Naive thymus-derived CD4-positive, alpha-beta T cell (primary cell): ENCODE measurements at regions not wholly inside any gene's neighbourhood (a gene's known extent, or its start where the extent isn't known, plus 50 kb on each side); places are given as distances from the start of the nearest gene placed in this dataset.

Source experiments
- ATAC-seq: fragments of 150-1000 bp; cut with Tn5 transposase; 2 replicates; pipeline ENCODE4 v1.10.0; 2021; ENCODE audit warnings: mild to moderate bottlenecking, moderate library complexity
- CTCF ChIA-PET: fragments of 350-600 bp; sonication (Branson Sonifier 250); formaldehyde crosslinking; loops from one replicate; lab custom pipeline; 2021; ENCODE audit warnings: antibody characterized with exemption; lab: Charles Lee
- POLR2A ChIA-PET: fragments of 350-600 bp; sonication (Branson Sonifier 250); formaldehyde crosslinking; loops from one replicate; lab custom pipeline; 2021; ENCODE audit warnings: antibody characterized with exemption, inconsistent platforms; lab: Charles Lee
- DNase-seq, 9 donors: peaks; one replicate each; pipeline versions ENCODE4 v3.0.0 to v3.0.0-alpha.2; 2020 to 2022; ENCODE audit warnings: mixed read lengths in 1 of 9
- H3K27ac ChIP-seq: one replicate; pipeline ENCODE4 v1.7.0; 2013; ENCODE audit warnings: mild to moderate bottlenecking, low read depth, low read length, moderate library complexity
- H3K27me3 ChIP-seq, 2 donors: one replicate each; pipeline ENCODE4 v1.7.0; 2013; ENCODE audit warnings: low read length in 2 of 2, mild to moderate bottlenecking in 2 of 2, moderate library complexity in 2 of 2; ENCODE audit not compliant: control insufficient read depth in 2 of 2, insufficient read depth in 2 of 2
- H3K36me3 ChIP-seq, 3 experiments: 1 replicate in 2 of 3; 2 replicates in 1 of 3; pipeline ENCODE4 v1.7.0; 2013; ENCODE audit warnings: low read length in 3 of 3, mild to moderate bottlenecking in 3 of 3, moderate library complexity in 1 of 3; ENCODE audit not compliant: insufficient read depth in 3 of 3, control insufficient read depth in 2 of 3
- H3K4me1 ChIP-seq, 2 donors: one replicate each; pipeline ENCODE4 v1.7.0; 2013; ENCODE audit warnings: low read length in 2 of 2, mild to moderate bottlenecking in 2 of 2, moderate library complexity in 1 of 2; ENCODE audit not compliant: control insufficient read depth in 2 of 2, insufficient read depth in 2 of 2
- H3K4me3 ChIP-seq: 2 replicates; pipeline ENCODE4 v1.7.0; 2013; ENCODE audit warnings: mild to moderate bottlenecking, low read length
- H3K9me3 ChIP-seq, 3 experiments: 1 replicate in 2 of 3; 2 replicates in 1 of 3; pipeline ENCODE4 v1.7.0; 2013; ENCODE audit warnings: low read length in 3 of 3; ENCODE audit not compliant: control insufficient read depth in 2 of 3
- H3K27ac Mint-ChIP-seq, 9 donors: one replicate each; pipeline ENCODE4 v1.8.0; 2020 to 2022; ENCODE audit warnings: mixed read lengths in 9 of 9, mild to moderate bottlenecking in 8 of 9, moderate library complexity in 5 of 9, inconsistent platforms in 2 of 9
- H3K27me3 Mint-ChIP-seq, 5 donors: one replicate each; pipeline ENCODE4 v1.8.0; 2021 to 2022; ENCODE audit warnings: mixed read lengths in 5 of 5, mild to moderate bottlenecking in 1 of 5
- H3K36me3 Mint-ChIP-seq, 5 donors: one replicate each; pipeline ENCODE4 v1.8.0; 2020 to 2022; ENCODE audit warnings: mixed read lengths in 5 of 5, mild to moderate bottlenecking in 3 of 5, inconsistent platforms in 1 of 5
- H3K4me1 Mint-ChIP-seq, 7 donors: one replicate each; pipeline ENCODE4 v1.8.0; 2020 to 2022; ENCODE audit warnings: mixed read lengths in 7 of 7, mild to moderate bottlenecking in 3 of 7, inconsistent platforms in 1 of 7
- H3K4me3 Mint-ChIP-seq, 10 donors: one replicate each; pipeline ENCODE4 v1.8.0; 2020 to 2022; ENCODE audit warnings: mild to moderate bottlenecking in 10 of 10, mixed read lengths in 10 of 10, moderate library complexity in 6 of 10, inconsistent platforms in 2 of 10
- H3K9me3 Mint-ChIP-seq, 11 donors: one replicate each; pipeline ENCODE4 v1.8.0; 2020 to 2022; ENCODE audit warnings: mixed read lengths in 11 of 11, mild to moderate bottlenecking in 4 of 11, inconsistent platforms in 1 of 11, moderate library complexity in 1 of 11
- intact Hi-C, 2 donors: fragments of 100-400 bp; cut with micrococcal nuclease; formaldehyde crosslinking; loops; one replicate each; pipeline ENCODE4 v1.15.1; 2023

DNA sequence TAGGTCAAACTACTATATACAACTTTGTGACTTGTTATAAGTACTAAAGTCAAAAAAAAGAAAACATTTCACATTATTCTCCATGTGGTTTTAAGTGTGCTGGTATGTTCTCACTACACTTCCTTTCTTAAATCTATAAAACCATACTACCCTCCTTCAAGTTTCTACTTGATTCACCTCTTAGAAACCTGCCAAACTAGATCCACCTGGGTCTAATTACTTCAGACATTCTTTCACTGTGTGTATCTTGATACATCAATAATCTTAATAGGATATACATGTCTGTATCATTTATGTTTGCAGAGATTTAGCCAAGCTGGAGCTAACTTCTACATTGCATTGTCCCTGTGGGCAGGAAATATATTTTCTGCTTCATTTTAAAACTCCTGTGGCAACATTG lies 1012.6 kb downstream of the EFNA5 start:
- Histone ChIP-seq H3K36me3 (no peaks in the 10 kb centered on the region), H3K27me3 (no peaks in the 10 kb centered on the region), H3K4me3 (no peak overlapping the region), H3K9me3 (no peaks in the 10 kb centered on the region), H3K4me1 (no peaks in the 10 kb centered on the region), H3K27ac (no peak overlapping the region)
- ATAC-seq: no peak
- intact Hi-C loops: no loop called here
- CTCF ChIA-PET: no interaction called here
- peaks cover 3 to 17% (median 7%) of the 10 kb centered on the region in 11 donors for H3K9me3 Mint-ChIP-seq
- H3K4me3 Mint-ChIP-seq: no peak overlapping the region
- POLR2A ChIA-PET: no interaction called here
- H3K27ac Mint-ChIP-seq: no peak overlapping the region
- no peak for DNase-seq
- H3K27me3 Mint-ChIP-seq: no peaks in the 10 kb centered on the region
- H3K36me3 Mint-ChIP-seq: no peaks in the 10 kb centered on the region
- H3K4me1 Mint-ChIP-seq: no peaks in the 10 kb centered on the region

DNA sequence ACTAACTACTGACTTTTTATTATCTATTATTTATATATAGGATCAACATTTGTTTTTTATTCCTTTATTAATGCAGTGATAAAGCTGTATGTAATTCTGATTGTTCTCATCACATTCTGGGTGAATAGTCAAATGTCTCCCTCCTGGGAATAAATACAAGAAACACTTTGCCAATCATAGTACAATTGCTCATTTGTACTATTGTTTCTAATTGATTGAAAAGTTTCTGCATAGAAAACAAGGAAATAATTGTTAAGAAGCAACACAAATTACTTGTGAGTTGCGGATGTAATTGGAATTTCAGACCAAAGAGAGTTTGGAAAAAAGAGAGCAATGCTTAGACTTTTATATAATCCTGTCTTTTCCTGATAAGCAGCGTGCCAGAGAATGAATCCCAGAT lies 1013.9 kb downstream of the EFNA5 start:
- CTCF ChIA-PET: no interaction called here

DNA sequence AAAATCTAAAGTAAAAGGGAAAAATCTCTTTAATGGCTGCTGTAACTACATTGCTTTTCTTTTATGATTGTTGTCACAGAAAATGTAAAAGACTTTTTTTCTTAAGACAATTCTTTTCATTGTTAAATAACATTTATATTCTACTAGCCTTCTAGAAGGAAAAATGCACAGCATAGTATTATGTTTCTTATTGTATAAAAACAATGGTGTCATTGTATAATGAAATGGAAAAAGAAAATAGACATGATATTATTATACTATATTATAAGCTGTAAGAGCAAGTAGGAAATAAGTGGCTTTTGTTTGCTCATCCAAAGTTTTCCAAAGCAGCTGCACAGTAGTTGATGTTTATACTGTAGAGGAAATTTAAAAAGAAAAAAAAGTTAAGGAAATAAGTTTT lies 1021.7 kb downstream of the EFNA5 start:
- intact Hi-C loops: no loop called here
- Mint-ChIP-seq H3K27ac (no peak overlapping the region), H3K4me1 (peaks cover 0 to 2% (median 0%) of the 10 kb centered on the region in 7 donors), H3K36me3 (no peaks in the 10 kb centered on the region), H3K9me3 (peaks cover 0 to 24% (median 6%) of the 10 kb centered on the region in 11 donors), H3K4me3 (no peak overlapping the region), H3K27me3 (no peaks in the 10 kb centered on the region)
- no peaks in the 10 kb centered on the region for H3K9me3 ChIP-seq
- DNase-seq (no peak), ATAC-seq (no peak)
- POLR2A ChIA-PET: no interaction called here
- H3K36me3 ChIP-seq: no peaks in the 10 kb centered on the region
- no peak overlapping the region for H3K27ac ChIP-seq
- no peaks in the 10 kb centered on the region for H3K27me3 ChIP-seq
- H3K4me3 ChIP-seq: no peak overlapping the region
- CTCF ChIA-PET: no interaction called here
- H3K4me1 ChIP-seq: no peaks in the 10 kb centered on the region

More for the DNA sequence above, 1013.9 kb downstream of the EFNA5 start:
- no peak for ATAC-seq
- Mint-ChIP-seq H3K4me3 (no peak overlapping the region), H3K27me3 (no peaks in the 10 kb centered on the region), H3K27ac (no peak overlapping the region), H3K4me1 (no peaks in the 10 kb centered on the region), H3K9me3 (peaks cover 5 to 29% (median 10%) of the 10 kb centered on the region in 11 donors), H3K36me3 (no peaks in the 10 kb centered on the region)
- no peaks in the 10 kb centered on the region for H3K4me1 ChIP-seq
- no peak for DNase-seq
- intact Hi-C loops: no loop called here
- POLR2A ChIA-PET: no interaction called here
- H3K9me3 ChIP-seq: no peaks in the 10 kb centered on the region
- no peak overlapping the region for H3K27ac ChIP-seq
- no peaks in the 10 kb centered on the region for H3K27me3 ChIP-seq
- H3K36me3 ChIP-seq: no peaks in the 10 kb centered on the region
- no peak overlapping the region for H3K4me3 ChIP-seq

DNA sequence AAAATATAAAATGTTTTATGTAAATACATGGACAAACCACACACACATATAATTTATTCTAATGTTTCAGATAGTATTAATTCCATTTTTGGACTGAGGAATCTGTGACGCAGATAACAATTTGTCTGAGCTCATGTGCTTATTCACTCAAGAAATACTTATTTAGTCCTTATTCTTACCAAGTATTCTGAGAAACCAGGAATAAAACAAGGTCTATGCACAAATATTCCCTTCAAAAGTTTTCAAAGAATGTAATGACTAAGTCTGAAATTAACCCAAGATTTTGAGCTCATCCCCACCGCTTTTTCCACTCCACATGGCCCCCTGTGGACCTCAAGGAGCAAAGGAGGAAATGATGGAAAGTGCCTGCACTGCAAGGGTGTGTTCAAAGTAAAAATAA lies 1022.3 kb downstream of the EFNA5 start:
- H3K36me3 ChIP-seq: no peaks in the 10 kb centered on the region
- Mint-ChIP-seq H3K36me3 (no peaks in the 10 kb centered on the region), H3K27ac (no peak overlapping the region), H3K9me3 (peaks cover 0 to 20% (median 5%) of the 10 kb centered on the region in 11 donors), H3K4me3 (no peak overlapping the region), H3K4me1 (peaks cover 0 to 2% (median 0%) of the 10 kb centered on the region in 7 donors), H3K27me3 (no peaks in the 10 kb centered on the region)
- ATAC-seq (no peak), DNase-seq (no peak)
- POLR2A ChIA-PET: no interaction called here
- CTCF ChIA-PET: no interaction called here
- no peaks in the 10 kb centered on the region for H3K27me3 ChIP-seq
- H3K27ac ChIP-seq: no peak overlapping the region
- intact Hi-C loops: no loop called here
- H3K4me1 ChIP-seq: no peaks in the 10 kb centered on the region
- H3K4me3 ChIP-seq: no peak overlapping the region
- H3K9me3 ChIP-seq: no peaks in the 10 kb centered on the region

DNA sequence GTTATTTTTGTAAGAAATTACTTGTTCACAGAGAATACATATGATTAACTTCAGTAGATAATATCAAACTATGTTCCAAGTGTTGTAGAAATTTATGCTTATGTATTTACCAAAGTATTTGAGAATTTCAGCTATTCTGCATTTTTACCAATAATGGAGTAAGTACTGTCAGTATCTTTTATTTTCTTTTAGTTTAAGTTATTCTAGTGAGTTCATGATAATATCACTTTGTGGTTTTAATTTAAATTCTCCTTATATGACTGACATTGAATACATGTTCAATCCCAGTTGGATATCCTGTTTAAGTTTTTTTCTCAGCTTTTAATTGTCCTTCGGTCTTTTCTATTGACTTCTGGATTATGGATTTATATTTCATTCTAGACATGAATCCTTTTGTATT lies 1024.6 kb downstream of the EFNA5 start:
- intact Hi-C loops: no loop called here
- Mint-ChIP-seq H3K36me3 (no peaks in the 10 kb centered on the region), H3K9me3 (peaks cover 0 to 2% (median 0%) of the 10 kb centered on the region in 11 donors), H3K4me3 (no peak overlapping the region), H3K27me3 (no peaks in the 10 kb centered on the region), H3K27ac (no peak overlapping the region), H3K4me1 (no peaks in the 10 kb centered on the region)
- Histone ChIP-seq H3K36me3 (no peaks in the 10 kb centered on the region), H3K4me3 (no peak overlapping the region), H3K27me3 (no peaks in the 10 kb centered on the region), H3K9me3 (no peaks in the 10 kb centered on the region), H3K27ac (no peak overlapping the region), H3K4me1 (no peaks in the 10 kb centered on the region)
- ATAC-seq (no peak), DNase-seq (no peak)
- POLR2A ChIA-PET: no interaction called here
- CTCF ChIA-PET: no interaction called here

DNA sequence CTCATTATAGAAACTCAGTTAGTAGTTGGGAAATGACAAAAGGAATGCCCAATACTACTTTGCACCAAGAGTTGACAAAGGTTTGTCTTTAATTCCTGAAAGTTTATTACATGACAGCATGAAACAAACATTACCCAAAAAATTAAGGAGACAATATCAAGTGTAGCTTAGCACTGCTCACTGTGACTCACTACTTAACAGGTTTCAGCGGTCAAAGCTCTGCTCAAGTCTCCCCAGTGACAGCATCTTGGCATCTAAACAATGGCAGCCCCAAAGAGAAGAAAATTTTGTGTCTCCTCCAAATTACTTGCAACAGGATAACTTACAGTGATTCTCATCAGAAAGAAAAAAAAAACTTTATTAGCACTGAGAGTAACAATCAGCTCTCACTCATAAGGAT lies 1030.2 kb downstream of the EFNA5 start:
- POLR2A ChIA-PET: no interaction called here
- intact Hi-C loops: no loop called here
- peaks cover 0 to 3% (median 0%) of the 10 kb centered on the region in 5 donors for H3K36me3 Mint-ChIP-seq
- no peaks in the 10 kb centered on the region for H3K27me3 Mint-ChIP-seq
- CTCF ChIA-PET: no interaction called here
- Histone ChIP-seq H3K4me1 (no peaks in the 10 kb centered on the region), H3K4me3 (no peak overlapping the region), H3K9me3 (no peaks in the 10 kb centered on the region), H3K27me3 (no peaks in the 10 kb centered on the region), H3K36me3 (no peaks in the 10 kb centered on the region), H3K27ac (no peak overlapping the region)
- DNase-seq (no peak), ATAC-seq (no peak)
- no peaks in the 10 kb centered on the region for H3K4me1 Mint-ChIP-seq
- no peak overlapping the region for H3K4me3 Mint-ChIP-seq
- H3K27ac Mint-ChIP-seq: no peak overlapping the region
- H3K9me3 Mint-ChIP-seq: peaks cover 0 to 15% (median 3%) of the 10 kb centered on the region in 11 donors

DNA sequence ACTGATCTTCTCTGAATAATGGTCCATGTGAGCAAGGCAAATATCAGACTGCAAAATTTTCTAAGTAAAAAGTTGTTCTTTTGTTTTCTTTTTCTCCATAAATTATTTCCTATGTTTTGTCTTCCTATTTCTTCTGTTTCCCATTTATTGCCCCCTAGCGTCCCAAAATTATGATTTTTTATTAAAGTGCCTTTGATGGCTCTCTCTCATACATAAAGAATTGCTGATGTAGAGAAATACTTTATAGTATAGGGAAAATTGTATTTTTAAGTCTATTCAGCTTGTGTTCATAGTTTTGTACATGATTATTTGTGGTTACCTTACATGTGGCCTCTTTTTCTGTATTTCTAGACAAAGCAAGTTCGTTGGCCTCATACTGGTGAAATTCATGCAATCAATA lies 1031.2 kb downstream of the EFNA5 start:
- H3K27ac Mint-ChIP-seq: no peak overlapping the region
- no peak overlapping the region for H3K4me3 ChIP-seq
- H3K9me3 ChIP-seq: no peaks in the 10 kb centered on the region
- no peak for ATAC-seq
- H3K4me1 Mint-ChIP-seq: no peaks in the 10 kb centered on the region
- peaks cover 0 to 15% (median 3%) of the 10 kb centered on the region in 11 donors for H3K9me3 Mint-ChIP-seq
- ChIA-PET CTCF (no interaction called here), POLR2A (no interaction called here)
- no peak overlapping the region for H3K27ac ChIP-seq
- no peaks in the 10 kb centered on the region for H3K27me3 Mint-ChIP-seq
- intact Hi-C loops: no loop called here
- DNase-seq: no peak
- no peaks in the 10 kb centered on the region for H3K4me1 ChIP-seq
- H3K36me3 ChIP-seq: no peaks in the 10 kb centered on the region
- H3K36me3 Mint-ChIP-seq: peaks cover 0 to 3% (median 0%) of the 10 kb centered on the region in 5 donors
- no peak overlapping the region for H3K4me3 Mint-ChIP-seq
- H3K27me3 ChIP-seq: no peaks in the 10 kb centered on the region
